GM23248 (cell line): ENCODE measurements at regions not wholly inside any gene's neighbourhood (a gene's known extent, or its start where the extent isn't known, plus 50 kb on each side); places are given as distances from the start of the nearest gene placed in this dataset.

Experiments used
- EZH2 ChIP-seq: fragments of 200-600 bp; sonication (generic); IDR thresholded peaks from 2 replicates; pipeline ENCODE4 v1.6.1; 2018; ENCODE audit warnings: antibody characterized with exemption, mild to moderate bottlenecking; ENCODE audit not compliant: insufficient read depth, poor library complexity, severe bottlenecking
- EZH2phosphoT487 ChIP-seq: fragments of 200-600 bp; sonication (generic); IDR thresholded peaks from 2 replicates; pipeline ENCODE4 v1.6.1; 2018; ENCODE audit warnings: antibody characterized with exemption, moderate library complexity, mild to moderate bottlenecking, low read depth; ENCODE audit not compliant: insufficient read depth

DNA sequence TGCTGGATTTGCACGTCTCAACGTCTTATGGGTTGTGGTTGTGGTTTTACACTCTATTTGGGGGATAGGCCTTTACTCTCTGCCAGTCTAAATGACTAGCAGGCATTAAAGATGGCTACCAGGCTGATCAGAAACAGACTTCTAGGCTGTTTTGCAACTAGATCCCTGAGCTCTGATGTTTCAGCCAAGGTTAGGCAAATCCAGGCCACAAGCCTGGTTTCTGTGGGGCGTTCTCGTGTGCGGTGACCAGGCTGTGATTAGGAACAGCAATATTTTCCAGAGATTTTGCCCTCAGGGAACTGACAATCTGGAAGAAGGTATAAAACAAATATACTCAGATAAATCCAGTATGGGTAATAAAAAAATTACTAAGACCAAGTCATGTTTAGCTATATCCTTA, 502.4 kb downstream of the INSC start:
- no peak for TF ChIP-seq EZH2
- no peak for TF ChIP-seq EZH2phosphoT487
